Panc1 (cell line): ENCODE measurements at regions not wholly inside any gene's neighbourhood (a gene's known extent, or its start where the extent isn't known, plus 50 kb on each side); places are given as distances from the start of the nearest gene placed in this dataset.

Experiments
- ATAC-seq: fragments of 200-7000 bp; cut with Tn5 transposase; 2 replicates; pipeline ENCODE4 v1.9.1; 2020; ENCODE audit warnings: mild to moderate bottlenecking, moderate library complexity
- BruUV-seq: library from RNA; stranded (reverse); fragments of 400-500 nt; replicated peaks from 2 replicates; lab custom pipeline; 2021; lab: Mats Ljungman, UMichigan
- CTCF ChIA-PET: fragments of 300-600 bp; sonication (Branson Sonifier 250); formaldehyde crosslinking; loops from one replicate; lab custom pipeline; 2022; ENCODE audit warnings: antibody characterized with exemption; lab: Charles Lee
- POLR2A ChIA-PET: fragments of 300-600 bp; sonication (Branson Sonifier 250); formaldehyde crosslinking; loops from one replicate; lab custom pipeline; 2022; ENCODE audit warnings: antibody characterized with exemption; lab: Charles Lee
- DNase-seq: peaks from one replicate; pipeline ENCODE4 v3.0.0-alpha.2; 2010; ENCODE audit warnings: low read depth, low spot score
- H3K27ac ChIP-seq: 2 replicates; pipeline ENCODE4 v1.5.1; 2011; ENCODE audit warnings: mild to moderate bottlenecking, low read length, inconsistent platforms
- H3K27me3 ChIP-seq: fragments of 200-500 bp; sonication (Bioruptor generic); 2 replicates; pipeline ENCODE4 v1.6.0; 2014; ENCODE audit warnings: low read length, inconsistent platforms; ENCODE audit not compliant: control insufficient read depth, insufficient read depth
- H3K36me3 ChIP-seq: fragments of 200-500 bp; sonication (Bioruptor generic); 2 replicates; pipeline ENCODE4 v1.5.1; 2014; ENCODE audit warnings: inconsistent platforms, mild to moderate bottlenecking, low read length, moderate library complexity; ENCODE audit not compliant: control insufficient read depth, insufficient read depth
- H3K4me1 ChIP-seq: 2 replicates; pipeline ENCODE4 v1.5.1; 2011; ENCODE audit warnings: inconsistent platforms, mild to moderate bottlenecking, low read length, moderate library complexity; ENCODE audit not compliant: control insufficient read depth, insufficient read depth
- H3K4me3 ChIP-seq, 2 experiments: 2 replicates each; pipeline ENCODE4 v1.5.1; 2011 to 2012; ENCODE audit warnings: low read depth in 2 of 2, low read length in 2 of 2, mild to moderate bottlenecking in 2 of 2, inconsistent platforms in 1 of 2, moderate library complexity in 1 of 2
- H3K9me3 ChIP-seq: fragments of 200-500 bp; sonication (Bioruptor generic); 2 replicates; pipeline ENCODE4 v1.5.1; 2014; ENCODE audit warnings: low read depth, mild to moderate bottlenecking, inconsistent platforms, low read length, moderate library complexity; ENCODE audit not compliant: control insufficient read depth, insufficient read depth
- POLR2AphosphoS5 ChIP-seq: IDR thresholded peaks from 2 replicates; pipeline ENCODE4 v1.6.1; 2012; ENCODE audit warnings: mild to moderate bottlenecking, low read depth, low read length, moderate library complexity
- REST ChIP-seq, 2 experiments: IDR thresholded peaks; 2 replicates each; pipeline ENCODE4 v1.6.1; 2011 to 2012; ENCODE audit warnings: low read depth in 2 of 2, control low read depth in 1 of 2, low read length in 1 of 2, mild to moderate bottlenecking in 1 of 2, moderate library complexity in 1 of 2; ENCODE audit not compliant: insufficient read depth in 1 of 2
- SIN3A ChIP-seq: IDR thresholded peaks from 2 replicates; pipeline ENCODE4 v1.6.1; 2012; ENCODE audit warnings: low read depth, mild to moderate bottlenecking, low read length, moderate library complexity, borderline replicate concordance; ENCODE audit not compliant: insufficient read depth
- TCF7L2 ChIP-seq: IDR thresholded peaks from 2 replicates; pipeline ENCODE4 v1.6.1; 2011; ENCODE audit warnings: mild to moderate bottlenecking, low read depth, low read length, inconsistent platforms
- in situ Hi-C: cut with HindIII; loops from 2 replicates; pipeline ENCODE4 v1.10.0; 2016; ENCODE audit warnings: low sequenced_read_pairs, low pct_unique_long_range_greater_than_20kb
- intact Hi-C: fragments of 100-400 bp; cut with micrococcal nuclease; formaldehyde crosslinking; loops from one replicate; pipeline ENCODE4 v1.10.0; 2022; ENCODE audit not compliant: unreplicated experiment
- TF ChIP-seq, protein P1 (sequence below): fragments of 450-650 bp; IDR thresholded peaks from 2 replicates; pipeline ENCODE4 v1.5.1; 2017; ENCODE audit warnings: mild to moderate bottlenecking

GRCh38 chr10:111498560-111498959, 421.7 kb downstream of the ADRA2A start:
- Histone ChIP-seq H3K36me3 (no peaks in the 10 kb centered on the region), H3K4me3 (no peak overlapping the region), H3K27me3 (no peaks in the 10 kb centered on the region), H3K27ac (no peak overlapping the region), H3K9me3 (peaks cover 3% of the 10 kb centered on the region; the same call in 1 of the 2 replicates), H3K4me1 (no peaks in the 10 kb centered on the region)
- POLR2A ChIA-PET = no interaction called here
- no TSS peak for BruUV-seq
- CTCF ChIA-PET = no interaction called here
- DNase-seq (no peak), ATAC-seq (no peak)
- intact Hi-C loops (no loop called here), in situ Hi-C loops (no loop called here)
- TF ChIP-seq, protein P1, sequence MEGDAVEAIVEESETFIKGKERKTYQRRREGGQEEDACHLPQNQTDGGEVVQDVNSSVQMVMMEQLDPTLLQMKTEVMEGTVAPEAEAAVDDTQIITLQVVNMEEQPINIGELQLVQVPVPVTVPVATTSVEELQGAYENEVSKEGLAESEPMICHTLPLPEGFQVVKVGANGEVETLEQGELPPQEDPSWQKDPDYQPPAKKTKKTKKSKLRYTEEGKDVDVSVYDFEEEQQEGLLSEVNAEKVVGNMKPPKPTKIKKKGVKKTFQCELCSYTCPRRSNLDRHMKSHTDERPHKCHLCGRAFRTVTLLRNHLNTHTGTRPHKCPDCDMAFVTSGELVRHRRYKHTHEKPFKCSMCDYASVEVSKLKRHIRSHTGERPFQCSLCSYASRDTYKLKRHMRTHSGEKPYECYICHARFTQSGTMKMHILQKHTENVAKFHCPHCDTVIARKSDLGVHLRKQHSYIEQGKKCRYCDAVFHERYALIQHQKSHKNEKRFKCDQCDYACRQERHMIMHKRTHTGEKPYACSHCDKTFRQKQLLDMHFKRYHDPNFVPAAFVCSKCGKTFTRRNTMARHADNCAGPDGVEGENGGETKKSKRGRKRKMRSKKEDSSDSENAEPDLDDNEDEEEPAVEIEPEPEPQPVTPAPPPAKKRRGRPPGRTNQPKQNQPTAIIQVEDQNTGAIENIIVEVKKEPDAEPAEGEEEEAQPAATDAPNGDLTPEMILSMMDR = no peak
- TF ChIP-seq SIN3A (no peak), REST (IDR thresholded peaks at IDR 0.05; ENCODE audit: insufficient read depth in 1 of 2, low read depth in 2 of 2, low read length in 1 of 2) (no peak), TCF7L2 (no peak), POLR2AphosphoS5 (no peak)

DNA sequence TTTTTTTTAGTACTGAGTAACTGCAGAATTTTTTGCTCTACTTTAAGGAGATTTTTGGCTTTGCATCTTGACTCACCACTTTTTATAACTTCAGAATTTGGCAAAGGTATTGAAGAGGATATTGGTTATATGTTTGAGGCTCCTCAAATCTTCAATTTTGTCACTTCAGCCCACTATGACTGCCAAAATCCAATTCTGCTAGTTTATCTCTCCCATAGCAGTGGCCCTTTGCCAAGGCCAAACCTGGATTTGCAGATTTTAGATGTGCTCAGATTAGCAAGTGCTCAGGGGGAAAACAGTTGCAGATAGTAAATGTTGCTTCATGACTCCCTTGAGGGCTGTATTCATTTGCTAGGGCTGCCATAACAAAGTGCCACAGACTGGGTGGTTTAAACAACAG, 427.5 kb downstream of the ADRA2A start:
- ChIA-PET POLR2A (no interaction called here), CTCF (no interaction called here)
- Histone ChIP-seq H3K4me1 (no peaks in the 10 kb centered on the region), H3K27me3 (no peaks in the 10 kb centered on the region), H3K36me3 (no peaks in the 10 kb centered on the region), H3K4me3 (no peak overlapping the region), H3K27ac (no peak overlapping the region), H3K9me3 (no peaks in the 10 kb centered on the region)
- no peak for DNase-seq
- in situ Hi-C loops (no loop called here), intact Hi-C loops (no loop called here)
- ATAC-seq = no peak
- no TSS peak for BruUV-seq
- TF ChIP-seq SIN3A (no peak), TCF7L2 (no peak)
- TF ChIP-seq, protein P1 = no peak
